Smooth muscle cell (in vitro differentiated cells): ENCODE measurements at regions not wholly inside any gene's neighbourhood (a gene's known extent, or its start where the extent isn't known, plus 50 kb on each side); places are given as distances from the start of the nearest gene placed in this dataset.

Experiments
- DNase-seq: peaks from one replicate; lab custom pipeline; 2025; ENCODE audit not compliant: unreplicated experiment; lab: John Stamatoyannopoulos, UW
- H2AFZ ChIP-seq: fragments of 200-600 bp; sonication (generic); 2 replicates; pipeline ENCODE4 v1.6.0; 2016; ENCODE audit warnings: antibody characterized with exemption, low read depth, mild to moderate bottlenecking
- H3F3A ChIP-seq: fragments of 200-600 bp; sonication (generic); 2 replicates; pipeline ENCODE4 v1.6.0; 2017; ENCODE audit warnings: antibody characterized with exemption, low read depth
- H3K27ac ChIP-seq: fragments of 200-600 bp; sonication (generic); 2 replicates; pipeline ENCODE4 v1.5.1; 2016; ENCODE audit warnings: low read depth, mild to moderate bottlenecking
- H3K27me3 ChIP-seq: fragments of 200-600 bp; sonication (generic); 2 replicates; pipeline ENCODE4 v1.6.1; 2016; ENCODE audit warnings: low read depth, mild to moderate bottlenecking
- H3K36me3 ChIP-seq: fragments of 200-600 bp; sonication (generic); 2 replicates; pipeline ENCODE4 v1.5.1; 2016; ENCODE audit warnings: low read depth
- H3K4me1 ChIP-seq: fragments of 200-600 bp; sonication (generic); 2 replicates; pipeline ENCODE4 v1.5.1; 2016; ENCODE audit warnings: low read depth
- H3K4me2 ChIP-seq: fragments of 200-600 bp; sonication (generic); 2 replicates; pipeline ENCODE4 v1.6.0; 2016; ENCODE audit warnings: mild to moderate bottlenecking
- H3K4me3 ChIP-seq: fragments of 200-600 bp; sonication (generic); 2 replicates; pipeline ENCODE4 v1.5.1; 2016; ENCODE audit warnings: mild to moderate bottlenecking
- H3K79me2 ChIP-seq: fragments of 200-600 bp; sonication (generic); 2 replicates; pipeline ENCODE4 v1.6.0; 2016; ENCODE audit warnings: low read depth, mild to moderate bottlenecking
- H3K9ac ChIP-seq: fragments of 200-600 bp; sonication (generic); 2 replicates; pipeline ENCODE4 v1.6.0; 2016; ENCODE audit warnings: low read depth
- H3K9me3 ChIP-seq: fragments of 200-600 bp; sonication (generic); replicated peaks from 2 replicates; pipeline ENCODE4 v1.5.1; 2016; ENCODE audit warnings: low read depth
- H4K20me1 ChIP-seq: fragments of 200-600 bp; sonication (generic); 2 replicates; pipeline ENCODE4 v1.6.0; 2016; ENCODE audit warnings: low read depth
- WGBS: methylation state at CpG from one replicate; pipeline ENCODE4 v1.1.7; 2016; ENCODE audit warnings: low lambda C conversion rate; 5-methylcytosine and 5-hydroxymethylcytosine counted together
- TF ChIP-seq, protein P1 (sequence below): fragments of 200-600 bp; sonication (generic); IDR thresholded peaks from 2 replicates; pipeline ENCODE4 v1.5.1; 2017; ENCODE audit warnings: borderline replicate concordance, mild to moderate bottlenecking, antibody characterized with exemption; ENCODE audit not compliant: insufficient read depth, poor library complexity, severe bottlenecking

DNA sequence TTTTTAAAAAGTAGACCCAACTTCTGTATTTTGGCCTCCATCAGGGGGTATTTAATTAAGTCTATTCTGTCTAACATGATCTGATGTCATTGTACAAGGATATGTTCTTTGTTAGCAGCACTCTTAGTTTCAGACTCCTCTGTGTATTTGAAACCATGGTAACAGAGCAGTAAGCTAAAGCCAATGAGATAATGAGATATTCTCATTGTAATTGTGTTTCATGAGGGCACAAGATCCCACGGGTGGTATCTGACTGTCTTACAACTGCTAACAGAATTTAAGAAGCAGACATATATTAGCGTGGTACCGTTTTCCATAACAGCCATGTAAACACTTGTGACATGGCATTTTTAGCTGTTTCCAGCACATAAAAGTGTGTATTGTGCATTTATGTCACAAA is 251.2 kb upstream of the VEPH1 start:
- H2AFZ ChIP-seq = no peak overlapping the region
- no peaks in the 10 kb centered on the region for H3K79me2 ChIP-seq
- DNase-seq = no peak
- no peak overlapping the region for H3K9ac ChIP-seq
- H3K27me3 ChIP-seq = no peaks in the 10 kb centered on the region
- WGBS = 64% methylated on average over 3 of the region's 3 CpGs
- peaks cover 12% of the 10 kb centered on the region for H3K4me1 ChIP-seq
- TF ChIP-seq, protein P1, sequence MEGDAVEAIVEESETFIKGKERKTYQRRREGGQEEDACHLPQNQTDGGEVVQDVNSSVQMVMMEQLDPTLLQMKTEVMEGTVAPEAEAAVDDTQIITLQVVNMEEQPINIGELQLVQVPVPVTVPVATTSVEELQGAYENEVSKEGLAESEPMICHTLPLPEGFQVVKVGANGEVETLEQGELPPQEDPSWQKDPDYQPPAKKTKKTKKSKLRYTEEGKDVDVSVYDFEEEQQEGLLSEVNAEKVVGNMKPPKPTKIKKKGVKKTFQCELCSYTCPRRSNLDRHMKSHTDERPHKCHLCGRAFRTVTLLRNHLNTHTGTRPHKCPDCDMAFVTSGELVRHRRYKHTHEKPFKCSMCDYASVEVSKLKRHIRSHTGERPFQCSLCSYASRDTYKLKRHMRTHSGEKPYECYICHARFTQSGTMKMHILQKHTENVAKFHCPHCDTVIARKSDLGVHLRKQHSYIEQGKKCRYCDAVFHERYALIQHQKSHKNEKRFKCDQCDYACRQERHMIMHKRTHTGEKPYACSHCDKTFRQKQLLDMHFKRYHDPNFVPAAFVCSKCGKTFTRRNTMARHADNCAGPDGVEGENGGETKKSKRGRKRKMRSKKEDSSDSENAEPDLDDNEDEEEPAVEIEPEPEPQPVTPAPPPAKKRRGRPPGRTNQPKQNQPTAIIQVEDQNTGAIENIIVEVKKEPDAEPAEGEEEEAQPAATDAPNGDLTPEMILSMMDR = no peak
- H3K36me3 ChIP-seq = no peaks in the 10 kb centered on the region
- no peaks in the 10 kb centered on the region for H3K9me3 ChIP-seq
- H3K4me3 ChIP-seq = no peak overlapping the region
- no peaks in the 10 kb centered on the region for H4K20me1 ChIP-seq
- H3K4me2 ChIP-seq = no peak overlapping the region
- no peak overlapping the region for H3K27ac ChIP-seq
- H3F3A ChIP-seq = no peaks in the 10 kb centered on the region

DNA sequence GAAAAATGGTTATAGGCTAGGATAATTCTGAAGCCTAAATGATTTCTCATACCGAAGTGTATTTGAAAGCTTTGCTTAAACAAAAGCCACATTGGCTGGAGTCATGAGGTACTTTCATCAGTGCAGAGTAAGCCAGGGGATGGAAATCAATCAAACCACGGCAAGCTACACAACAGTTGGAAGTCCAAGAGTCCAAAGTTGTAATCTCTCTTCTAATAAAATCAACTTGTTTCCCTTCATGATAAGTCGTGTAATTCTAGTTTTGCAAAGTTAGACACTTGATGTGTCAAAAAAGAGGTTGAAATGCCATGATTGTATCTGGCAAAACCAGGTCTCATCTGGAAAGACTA is 250.5 kb upstream of the VEPH1 start:
- Histone ChIP-seq H3K27ac (no peak overlapping the region), H3K79me2 (no peaks in the 10 kb centered on the region), H4K20me1 (no peaks in the 10 kb centered on the region), H3K4me2 (no peak overlapping the region), H3K36me3 (no peaks in the 10 kb centered on the region), H3K9ac (no peak overlapping the region), H2AFZ (no peak overlapping the region), H3K4me1 (peaks cover 12% of the 10 kb centered on the region), H3K4me3 (no peak overlapping the region), H3F3A (no peaks in the 10 kb centered on the region), H3K9me3 (no peaks in the 10 kb centered on the region), H3K27me3 (no peaks in the 10 kb centered on the region)
- WGBS = 74% methylated on average over 3 of the region's 3 CpGs
- TF ChIP-seq, protein P1 = no peak
- DNase-seq = no peak

DNA sequence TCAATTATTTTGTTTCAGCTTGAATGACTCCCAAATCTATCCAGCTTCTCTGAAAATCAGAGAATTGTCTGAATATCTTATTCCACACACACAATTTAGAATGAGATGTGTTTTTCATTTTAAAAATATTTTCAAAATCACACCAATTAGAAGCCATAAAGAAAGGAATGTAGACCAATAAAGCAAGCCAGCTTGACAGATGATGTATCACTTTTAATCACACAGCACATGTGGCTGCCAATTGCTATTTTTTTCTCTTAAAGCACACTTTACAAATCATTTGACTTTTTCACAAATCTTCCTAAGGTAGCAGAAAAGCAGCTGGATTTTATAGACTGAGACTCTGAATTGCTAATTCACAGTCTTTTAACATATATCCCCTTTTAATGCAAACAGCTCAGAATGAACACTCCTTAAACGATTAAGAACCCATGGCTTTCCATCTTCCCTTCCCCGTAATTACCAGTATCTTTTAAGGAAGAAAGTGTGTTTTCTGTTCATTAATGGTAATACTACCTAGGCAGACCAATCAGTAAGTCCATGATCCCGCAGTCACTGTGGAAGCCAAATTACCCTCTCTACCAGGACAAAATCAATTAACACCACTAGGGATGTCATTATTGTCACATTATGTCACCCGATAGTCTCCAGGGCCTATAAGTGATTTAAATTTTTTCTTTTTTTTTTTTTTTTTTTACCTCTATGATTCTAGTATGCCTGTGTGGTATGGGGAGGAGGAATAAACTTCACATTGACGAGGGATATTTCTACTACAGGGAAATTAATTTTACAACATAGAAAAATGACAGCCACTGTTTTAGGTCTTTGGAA is 250.0 kb upstream of the VEPH1 start:
- WGBS = 69% methylated on average over 5 of the region's 5 CpGs

More for the DNA sequence above, 250.0 kb upstream of the VEPH1 start:
- TF ChIP-seq, protein P1 = no peak
- Histone ChIP-seq H3K9me3 (no peaks in the 10 kb centered on the region), H3K79me2 (no peaks in the 10 kb centered on the region), H4K20me1 (no peaks in the 10 kb centered on the region), H3K36me3 (no peaks in the 10 kb centered on the region), H2AFZ (no peak overlapping the region), H3K4me3 (no peak overlapping the region), H3F3A (no peaks in the 10 kb centered on the region), H3K27ac (no peak overlapping the region), H3K27me3 (no peaks in the 10 kb centered on the region), H3K4me1 (peaks cover 12% of the 10 kb centered on the region), H3K9ac (no peak overlapping the region), H3K4me2 (no peak overlapping the region)
- no peak for DNase-seq
